ENCODE measurements at regions not wholly inside any gene's neighbourhood (a gene's known extent, or its start where the extent isn't known, plus 50 kb on each side); places are given as distances from the start of the nearest gene placed in this dataset.

DNA sequence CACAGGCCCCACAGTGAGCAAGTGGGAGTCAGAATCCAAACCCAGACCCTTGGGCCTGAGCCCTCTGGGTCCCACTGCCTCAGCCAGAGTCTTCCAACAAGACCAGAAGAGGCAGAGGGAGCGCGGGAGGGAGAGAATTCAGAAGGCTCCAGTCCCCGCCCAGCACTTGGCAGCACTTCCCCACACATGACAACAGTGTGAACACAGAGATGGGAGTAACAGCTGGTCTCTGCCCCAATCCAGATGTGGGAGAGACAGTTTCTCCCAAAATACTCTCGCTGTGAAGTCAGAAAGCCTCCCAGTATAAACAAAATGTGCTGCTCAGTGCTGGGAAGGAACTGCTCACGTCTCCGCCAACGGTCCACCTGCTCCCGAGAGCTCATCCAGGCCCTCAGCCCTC lies 219.9 kb downstream of the MN1 start:
- Mint-ChIP-seq H3K36me3 (ENCODE audit: insufficient read depth in 1 of 3, low read depth in 3 of 3) (no peaks in the 10 kb centered on the region), H3K27ac (no peak overlapping the region; a peak in 1 of 7 replicates), H3K9me3 (no peaks in the 10 kb centered on the region), H3K4me1 (peaks cover 10 to 13% of the 10 kb centered on the region in 2 experiments; a peak in 3 of 4 replicates), H3K27me3 (ENCODE audit: low read depth) (peaks cover 48% of the 10 kb centered on the region), H3K4me3 (no peak overlapping the region)
- Histone ChIP-seq H3K14ac (ENCODE audit: insufficient read depth, low read length) (no peak overlapping the region), H4K8ac (replicated peaks; ENCODE audit: insufficient read length, low read depth, low read length) (no peak overlapping the region), H3K56ac (ENCODE audit: insufficient read length, low read depth, low read length) (no peak overlapping the region), H2BK120ac (ENCODE audit: low read depth, low read length, poor library complexity, severe bottlenecking) (no peak overlapping the region), H2AFZ (ENCODE audit: low read length) (no peak overlapping the region), H3T11ph (ENCODE audit: low read length) (no peak overlapping the region), H2BK20ac (ENCODE audit: low read depth, low read length, poor library complexity, severe bottlenecking) (no peak overlapping the region), H2AK5ac (ENCODE audit: insufficient read length, low read length) (no peak overlapping the region), H3K23ac (ENCODE audit: insufficient read length, low read depth, low read length) (no peak overlapping the region), H3K4ac (ENCODE audit: low read depth, low read length) (no peak overlapping the region), H3K79me1 (ENCODE audit: insufficient read depth, low read depth, low read length, poor library complexity, severe bottlenecking) (no peaks in the 10 kb centered on the region), H4K20me1 (ENCODE audit: control insufficient read depth, insufficient read depth, insufficient read length) (no peaks in the 10 kb centered on the region), H3K4me1 (ENCODE audit: insufficient read depth, low read length) (no peaks in the 10 kb centered on the region), H3K4me2 (ENCODE audit: insufficient read depth, insufficient read length, low read length) (no peak overlapping the region), H3K9ac (ENCODE audit: extremely low read depth, insufficient read length, low read length) (no peak overlapping the region), H3K18ac (ENCODE audit: insufficient read length, low read depth, low read length) (no peak overlapping the region), H3K9me3 (ENCODE audit: control insufficient read depth, low read depth, low read length) (no peaks in the 10 kb centered on the region), H3K27me3 (ENCODE audit: insufficient read depth, low read length) (no peaks in the 10 kb centered on the region), H3K23me2 (ENCODE audit: insufficient read length, low read depth, low read length, poor library complexity, severe bottlenecking) (no peaks in the 10 kb centered on the region), H2BK12ac (ENCODE audit: insufficient read length, low read depth, low read length) (no peak overlapping the region), H4K5ac (ENCODE audit: insufficient read length, low read depth, low read length) (no peak overlapping the region), H3K27ac (ENCODE audit: insufficient read length, low read depth, low read length) (no peak overlapping the region), H2BK15ac (ENCODE audit: low read depth, low read length) (no peak overlapping the region), H4K91ac (ENCODE audit: insufficient read length, low read depth, low read length) (no peak overlapping the region), H2BK5ac (ENCODE audit: insufficient read length, low read length) (no peak overlapping the region), H3K79me2 (ENCODE audit: insufficient read depth, low read length) (no peaks in the 10 kb centered on the region)
- WGBS (ENCODE audit: extremely low coverage, insufficient read length, low lambda C conversion rate), result no CpG with 5 or more reads among the region's 8 CpGs
- no peak for DNase-seq
- TF ChIP-seq, protein P1, sequence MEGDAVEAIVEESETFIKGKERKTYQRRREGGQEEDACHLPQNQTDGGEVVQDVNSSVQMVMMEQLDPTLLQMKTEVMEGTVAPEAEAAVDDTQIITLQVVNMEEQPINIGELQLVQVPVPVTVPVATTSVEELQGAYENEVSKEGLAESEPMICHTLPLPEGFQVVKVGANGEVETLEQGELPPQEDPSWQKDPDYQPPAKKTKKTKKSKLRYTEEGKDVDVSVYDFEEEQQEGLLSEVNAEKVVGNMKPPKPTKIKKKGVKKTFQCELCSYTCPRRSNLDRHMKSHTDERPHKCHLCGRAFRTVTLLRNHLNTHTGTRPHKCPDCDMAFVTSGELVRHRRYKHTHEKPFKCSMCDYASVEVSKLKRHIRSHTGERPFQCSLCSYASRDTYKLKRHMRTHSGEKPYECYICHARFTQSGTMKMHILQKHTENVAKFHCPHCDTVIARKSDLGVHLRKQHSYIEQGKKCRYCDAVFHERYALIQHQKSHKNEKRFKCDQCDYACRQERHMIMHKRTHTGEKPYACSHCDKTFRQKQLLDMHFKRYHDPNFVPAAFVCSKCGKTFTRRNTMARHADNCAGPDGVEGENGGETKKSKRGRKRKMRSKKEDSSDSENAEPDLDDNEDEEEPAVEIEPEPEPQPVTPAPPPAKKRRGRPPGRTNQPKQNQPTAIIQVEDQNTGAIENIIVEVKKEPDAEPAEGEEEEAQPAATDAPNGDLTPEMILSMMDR (conservative IDR thresholded peaks at IDR 0.05), result no peak
